ENCODE measurements at regions not wholly inside any gene's neighbourhood (a gene's known extent, or its start where the extent isn't known, plus 50 kb on each side); places are given as distances from the start of the nearest gene placed in this dataset.

GRCh38 chr12:41769810-41770209 lies 374.9 kb downstream of the GXYLT1 start:
- DNase-seq: no peak

GRCh38 chr12:41768456-41768855 lies 376.2 kb downstream of the GXYLT1 start:
- DNase-seq: no peak

DNA sequence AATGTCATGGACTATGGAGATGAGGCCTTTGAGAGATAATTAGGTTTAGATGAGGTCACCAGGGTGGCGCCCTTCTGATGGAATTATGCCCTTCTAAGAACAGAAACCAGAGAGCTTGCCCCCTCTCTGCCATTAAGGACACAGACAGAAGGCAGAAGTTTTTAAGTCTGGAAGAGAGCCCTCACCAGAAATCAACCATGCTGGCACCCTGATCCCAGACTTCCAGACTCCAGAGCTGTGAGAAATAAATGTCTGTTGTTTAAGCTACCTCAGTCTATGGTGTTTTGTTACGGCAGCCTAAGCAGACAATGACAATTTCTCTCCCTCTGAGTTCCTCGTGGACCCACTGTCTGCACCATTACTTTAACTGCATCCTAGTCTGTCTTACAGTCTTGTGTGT lies 382.0 kb downstream of the GXYLT1 start:
- no peak for DNase-seq

DNA sequence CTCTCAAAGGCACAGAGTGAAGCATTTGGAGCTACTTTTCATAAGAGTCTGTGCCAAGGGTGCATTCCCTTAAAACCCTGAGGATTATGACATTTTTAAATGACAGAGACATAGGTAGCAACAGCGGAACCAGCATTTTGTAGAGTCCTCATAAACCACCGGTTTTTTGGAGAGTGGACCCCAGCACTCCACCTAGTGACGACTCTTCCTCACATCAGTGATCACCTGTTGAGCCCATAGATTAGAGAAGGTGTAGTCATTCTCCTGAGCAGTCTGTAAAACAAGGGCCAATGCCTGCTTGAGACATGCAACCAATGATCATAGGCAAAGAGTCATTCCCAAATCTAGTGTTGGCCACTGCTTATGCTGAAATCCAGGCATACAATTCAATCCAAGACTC lies 399.1 kb downstream of the GXYLT1 start:
- DNase-seq: no peak

- DNase-seq: no peak
Measured at GRCh38 chr12:41743835-41744234, 400.8 kb downstream of the GXYLT1 start.

- no peak for DNase-seq
Measured at GRCh38 chr12:41739066-41739465, 405.6 kb downstream of the GXYLT1 start.

- no peak for DNase-seq
Measured at GRCh38 chr12:41737423-41737822, 407.3 kb downstream of the GXYLT1 start.

DNA sequence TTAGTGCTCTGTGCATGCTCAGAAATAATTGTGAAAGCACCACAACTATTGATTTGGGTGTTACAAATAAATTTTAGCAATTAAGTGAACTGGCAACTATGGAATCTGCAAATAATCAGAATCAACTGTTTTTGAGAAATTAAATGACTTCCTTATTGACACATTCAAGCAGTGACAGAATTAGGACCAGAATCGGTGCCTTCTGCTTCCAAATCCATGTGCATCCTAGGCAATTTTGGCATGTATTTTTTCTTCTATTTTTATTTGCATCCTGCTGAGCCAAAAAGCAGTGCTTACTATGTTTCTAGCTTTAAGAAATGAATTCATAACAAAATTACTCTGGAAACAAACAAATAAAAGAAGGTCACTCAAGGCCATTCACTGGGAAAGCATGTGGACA lies 408.2 kb downstream of the GXYLT1 start:
- DNase-seq: no peak

GRCh38 chr12:41731691-41732090 lies 413.0 kb downstream of the GXYLT1 start:
- DNase-seq: no peak

DNA sequence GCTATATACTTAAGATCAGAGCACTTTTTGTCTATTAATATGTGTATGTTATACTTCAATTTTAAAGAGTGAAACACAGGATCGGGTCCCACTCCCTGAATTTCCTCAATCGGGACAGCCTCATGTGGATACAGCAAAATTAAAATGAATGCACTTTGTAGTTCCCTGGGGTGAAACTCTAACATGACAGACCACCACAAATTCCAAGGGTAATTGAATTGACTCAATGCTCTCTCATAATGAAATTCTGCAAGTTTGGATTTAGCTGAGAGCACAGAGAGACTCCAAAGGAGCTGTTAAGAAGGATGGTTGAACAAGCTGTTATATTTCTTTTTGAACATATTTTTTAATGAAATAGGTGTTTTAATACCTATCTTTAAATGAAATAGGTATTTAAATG lies 413.6 kb downstream of the GXYLT1 start:
- no peak for DNase-seq

DNA sequence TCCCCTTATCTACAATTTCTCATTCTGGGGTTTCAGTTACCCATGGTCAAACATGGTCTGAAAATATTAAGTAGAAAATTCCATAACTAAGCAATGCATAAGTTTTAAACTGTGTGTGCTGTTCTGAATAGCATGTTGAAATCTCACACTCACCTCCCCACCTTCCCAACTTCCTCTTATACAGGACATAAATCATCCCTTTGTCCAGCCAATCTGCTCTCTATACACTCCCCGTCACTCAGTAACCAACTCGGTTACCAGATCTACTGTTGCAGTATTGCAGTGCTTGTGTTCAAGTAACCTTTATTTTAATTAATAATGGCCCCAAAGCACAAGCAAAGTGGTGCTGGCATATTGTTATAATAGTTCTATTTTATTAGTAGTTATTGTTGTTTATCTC lies 420.5 kb downstream of the GXYLT1 start:
- DNase-seq: no peak

GRCh38 chr12:41719214-41719613 lies 425.5 kb downstream of the GXYLT1 start:
- DNase-seq: no peak

DNA sequence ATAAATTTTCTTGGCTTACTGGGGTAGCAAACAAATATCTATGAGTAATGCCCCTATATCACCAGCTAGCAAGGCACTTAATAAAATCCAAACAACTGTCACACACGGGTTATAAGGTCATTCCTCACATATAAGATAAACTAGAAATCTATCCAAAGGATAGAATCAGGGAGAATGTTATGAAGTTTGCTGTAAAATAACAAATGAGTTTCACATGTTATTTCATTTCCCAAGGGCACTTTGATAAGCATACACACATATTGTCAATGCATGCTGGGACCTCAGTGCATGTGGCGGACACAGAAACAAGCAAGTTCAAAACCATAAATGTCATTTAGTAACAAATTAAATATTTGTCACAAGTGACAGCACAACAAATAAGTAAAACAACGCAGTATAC lies 429.4 kb downstream of the GXYLT1 start:
- no peak for DNase-seq

DNA sequence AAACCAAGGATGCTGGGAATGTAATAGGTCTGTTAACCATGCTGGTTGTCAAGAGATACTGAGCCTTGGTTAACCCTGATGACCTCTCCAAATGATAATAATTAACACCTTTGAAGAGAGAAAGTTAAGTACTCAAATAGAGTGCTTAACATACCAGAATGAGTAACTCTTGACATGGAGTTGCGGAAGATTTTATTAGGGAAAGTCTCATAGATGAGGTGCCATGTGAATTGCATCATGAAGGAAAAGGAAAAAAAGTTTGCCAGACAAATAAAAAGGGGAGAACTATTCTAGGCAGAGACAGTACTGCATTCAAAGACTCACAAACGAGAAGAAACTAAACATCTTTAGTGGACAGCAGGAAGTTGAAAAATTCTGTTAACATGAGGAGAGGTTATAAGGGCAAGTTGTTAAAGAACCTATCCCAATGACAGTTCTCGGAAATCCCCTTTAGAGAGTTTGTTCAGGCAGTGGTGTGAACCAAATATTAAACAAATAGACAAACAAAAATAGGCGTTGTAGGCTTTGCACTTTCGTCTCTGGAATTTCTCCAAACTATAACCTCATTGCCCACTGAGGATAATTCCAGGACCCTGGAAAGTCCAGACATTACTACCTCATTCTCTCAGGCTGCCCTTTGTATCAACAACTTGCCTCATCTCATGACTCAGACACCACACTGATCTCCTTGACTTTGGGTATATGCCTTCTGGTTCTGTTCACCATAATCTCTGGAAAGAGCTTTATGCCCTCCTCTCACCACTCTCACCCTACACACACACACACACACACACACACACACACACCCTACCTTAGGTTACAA lies 435.0 kb downstream of the GXYLT1 start:
- DNase-seq: peak; percentile 20

DNA sequence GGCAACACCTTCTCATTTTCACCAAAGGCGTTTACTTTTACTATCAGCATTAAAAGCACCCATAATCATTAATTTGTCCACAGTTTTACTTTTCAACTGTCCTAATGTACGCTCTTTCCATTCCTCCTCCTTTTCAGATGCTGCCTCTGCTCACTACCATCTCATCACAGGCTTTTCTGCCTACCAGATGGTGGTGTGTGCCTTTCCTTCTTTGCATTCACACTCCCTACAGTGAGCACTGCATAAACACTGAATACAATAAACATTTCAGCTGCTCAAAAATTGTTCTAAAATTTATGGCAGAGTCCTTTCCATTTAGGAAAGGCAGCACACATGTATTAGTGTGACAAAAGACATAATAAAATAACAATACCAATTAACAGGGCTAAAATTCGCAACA lies 435.7 kb downstream of the GXYLT1 start:
- no peak for DNase-seq

DNA sequence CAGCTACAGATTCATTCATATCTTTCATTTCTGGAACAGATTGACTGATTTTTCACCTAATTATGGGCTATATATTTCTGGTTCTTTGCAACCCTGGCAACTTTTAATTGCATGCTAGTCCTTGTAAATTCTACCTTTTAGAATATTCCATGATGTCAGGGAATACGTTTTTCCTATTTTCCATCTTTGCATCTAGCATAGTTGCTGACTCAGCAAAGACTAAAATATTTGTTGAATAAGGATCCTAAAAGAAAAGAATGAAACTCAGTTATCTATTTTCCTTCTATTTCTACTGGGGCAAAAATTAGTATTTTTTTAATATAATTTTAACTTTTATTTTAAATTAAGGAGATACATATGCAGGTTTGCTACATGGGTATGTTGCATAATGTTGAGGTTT lies 438.3 kb downstream of the GXYLT1 start:
- DNase-seq: no peak

DNA sequence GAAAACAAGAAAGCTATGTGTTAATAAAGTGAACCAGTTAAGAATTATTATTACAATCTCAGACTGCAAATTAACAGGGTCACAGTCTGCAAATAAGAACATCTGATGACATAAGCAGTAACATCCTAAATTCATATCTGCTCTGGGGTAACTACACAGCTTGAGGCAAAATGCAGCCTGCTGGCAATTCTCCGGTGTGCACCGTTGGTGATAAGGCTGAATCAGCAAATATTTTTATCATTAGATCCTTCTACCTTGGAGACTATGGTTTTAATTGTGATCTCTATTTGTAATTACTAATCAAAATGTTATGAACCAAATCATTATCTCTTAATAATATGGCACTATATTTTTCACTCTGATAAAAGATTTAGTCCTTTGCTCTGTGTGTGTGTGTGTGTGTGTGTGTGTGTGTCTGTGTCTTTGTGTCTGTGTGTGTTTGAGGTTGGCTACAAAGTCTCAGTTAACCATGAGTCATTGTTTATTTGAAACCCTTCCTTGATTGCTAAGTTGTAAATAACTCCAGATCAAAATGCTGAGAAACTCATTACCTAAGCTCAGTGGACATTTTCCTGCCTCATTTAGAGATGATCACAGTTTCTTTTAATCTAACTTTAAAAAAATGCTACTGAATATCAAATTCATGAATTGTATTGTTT lies 442.6 kb downstream of the GXYLT1 start:
- no peak for DNase-seq

DNA sequence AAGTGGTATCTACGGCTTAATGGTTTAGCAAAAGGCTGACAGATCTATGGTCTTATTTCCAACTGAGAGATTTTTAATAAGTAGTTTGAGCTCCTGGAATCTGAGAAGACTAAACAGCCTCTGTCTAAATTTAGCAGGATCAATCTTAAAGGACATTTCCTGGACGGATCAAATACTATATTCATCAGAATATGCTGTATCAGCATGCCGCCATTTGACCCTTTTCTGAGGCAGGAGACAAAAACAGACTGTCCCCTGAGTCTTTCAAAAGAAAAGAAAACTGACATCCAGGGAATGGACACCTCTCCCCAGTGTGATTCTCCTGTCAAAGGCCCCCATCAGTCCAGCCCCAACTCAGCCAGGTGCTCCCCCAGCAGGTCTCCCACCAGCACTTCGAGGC lies 443.7 kb downstream of the GXYLT1 start:
- DNase-seq: no peak

- DNase-seq: no peak
Measured at GRCh38 chr12:41699658-41700057, 445.0 kb downstream of the GXYLT1 start.

- DNase-seq: no peak
Measured at GRCh38 chr12:41697161-41697560, 447.5 kb downstream of the GXYLT1 start.

DNA sequence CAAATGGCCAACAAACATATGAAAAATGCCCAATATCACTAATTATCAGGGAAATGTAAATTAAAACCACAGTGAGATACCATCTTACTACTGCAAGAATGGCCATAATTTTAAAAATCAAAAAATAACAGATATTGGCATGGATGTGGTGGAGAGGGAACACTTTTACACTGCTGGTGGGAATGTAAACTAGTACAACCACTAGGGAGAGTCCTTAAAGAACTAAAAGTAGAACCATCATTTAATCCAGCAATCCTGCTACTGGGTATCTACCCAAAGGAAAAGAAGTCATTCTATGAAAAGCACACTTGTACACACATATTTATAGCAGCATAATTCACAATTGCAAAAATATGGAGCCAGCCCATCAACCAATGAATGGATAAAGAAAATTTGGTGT lies 459.7 kb downstream of the GXYLT1 start:
- no peak for DNase-seq

DNA sequence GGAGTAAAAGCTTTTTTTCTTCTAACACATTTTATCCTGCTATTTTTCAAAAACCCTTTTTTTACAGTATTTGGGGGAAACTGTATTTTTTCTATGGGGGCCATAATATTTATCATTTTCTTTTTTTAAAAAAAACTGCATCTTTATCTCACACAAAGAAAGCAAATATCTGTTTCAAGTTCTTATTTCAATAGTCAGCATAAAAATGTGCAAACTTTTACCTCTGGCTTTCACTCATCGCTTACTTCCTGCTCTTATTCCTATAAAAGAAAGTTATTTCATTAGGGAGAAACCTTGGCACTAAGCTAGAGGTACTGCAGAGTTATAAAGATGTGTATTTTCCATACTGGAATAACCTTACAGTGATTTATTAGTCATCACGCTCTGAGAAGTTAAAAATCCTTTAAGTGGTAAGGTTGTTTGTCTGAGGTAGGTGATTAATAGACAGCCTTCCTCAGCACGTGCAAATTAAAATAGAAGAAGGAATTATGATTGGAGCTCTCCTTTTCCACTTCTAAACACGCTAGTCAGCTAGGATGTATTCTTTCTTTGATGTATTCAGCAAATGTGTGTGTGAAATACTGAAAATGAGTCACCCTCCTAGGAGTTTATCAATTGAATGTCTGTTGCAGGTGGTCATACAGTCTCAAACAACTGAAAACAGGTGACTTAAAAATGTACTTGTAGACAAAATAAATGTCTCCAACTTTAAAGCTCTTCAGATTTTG lies 461.0 kb downstream of the GXYLT1 start:
- DNase-seq: peak; percentile 7

GRCh38 chr12:41683023-41683422 lies 461.7 kb downstream of the GXYLT1 start:
- no peak for DNase-seq

All from muscle of arm (tissue), 1 donor.